Left cardiac atrium (tissue), 4 donors: ENCODE measurements at regions not wholly inside any gene's neighbourhood (a gene's known extent, or its start where the extent isn't known, plus 50 kb on each side); places are given as distances from the start of the nearest gene placed in this dataset.

ENCODE experiments used
- ATAC-seq, 2 donors: fragments of 200-7000 bp; cut with Tn5 transposase; one replicate each; pipeline ENCODE4 v1.9.1; 2020; ENCODE audit warnings: mild to moderate bottlenecking in 2 of 2, moderate library complexity in 2 of 2
- DNase-seq: peaks from one replicate; pipeline ENCODE4 v3.0.0-alpha.2; 2020
- intact Hi-C, 2 donors: fragments of 100-400 bp; cut with DNase I; formaldehyde crosslinking; loops; one replicate each; pipeline versions ENCODE4 v1.14.1 to v1.15.1; 2022 to 2023
- donor health status: DM: no; HTN: yes; CAD: no.
- donor health status: DM: no; HTN: yes; CAD: no; lungs with severe emphysema.
- donor health status: DM: yes; HTN: yes; CAD: no.
- donor health status: Dilated cardiomyopathy.

- intact Hi-C loops: no loop called here
- no peak for DNase-seq
- no peak for ATAC-seq
Observed at GRCh38 chr12:15033029-15033428, 60.2 kb downstream of the PDE6H start.

DNA sequence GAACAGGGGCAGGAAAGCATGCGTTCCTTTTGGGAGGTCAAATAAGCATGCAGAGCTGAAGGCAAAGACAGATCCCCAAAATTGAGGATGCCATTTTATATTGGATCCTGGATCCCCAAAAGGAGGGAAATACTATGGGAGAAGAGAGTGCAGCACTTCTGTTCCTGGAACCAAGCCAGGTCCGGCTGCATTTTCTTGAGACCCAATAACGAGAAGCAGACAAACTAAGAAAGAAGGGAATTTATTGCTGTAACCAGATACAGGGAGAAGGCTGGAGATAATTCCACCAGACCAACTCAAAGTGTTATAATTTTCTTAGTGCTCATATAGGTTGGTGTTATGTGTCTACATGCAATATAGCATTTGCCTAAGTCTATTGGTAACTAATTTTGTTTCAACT is 60.8 kb downstream of the PDE6H start:
- DNase-seq (no peak), ATAC-seq (no peak)
- intact Hi-C loops: no loop called here

GRCh38 chr12:15035185-15035584 is 62.3 kb downstream of the PDE6H start:
- intact Hi-C loops: no loop called here
- DNase-seq (no peak), ATAC-seq (no peak)

GRCh38 chr12:15037091-15037687 is 64.3 kb downstream of the PDE6H start:
- intact Hi-C loops: no loop called here
- ATAC-seq (no peak), DNase-seq (no peak)

GRCh38 chr12:15038137-15038536 is 65.3 kb downstream of the PDE6H start:
- no peak for DNase-seq

DNA sequence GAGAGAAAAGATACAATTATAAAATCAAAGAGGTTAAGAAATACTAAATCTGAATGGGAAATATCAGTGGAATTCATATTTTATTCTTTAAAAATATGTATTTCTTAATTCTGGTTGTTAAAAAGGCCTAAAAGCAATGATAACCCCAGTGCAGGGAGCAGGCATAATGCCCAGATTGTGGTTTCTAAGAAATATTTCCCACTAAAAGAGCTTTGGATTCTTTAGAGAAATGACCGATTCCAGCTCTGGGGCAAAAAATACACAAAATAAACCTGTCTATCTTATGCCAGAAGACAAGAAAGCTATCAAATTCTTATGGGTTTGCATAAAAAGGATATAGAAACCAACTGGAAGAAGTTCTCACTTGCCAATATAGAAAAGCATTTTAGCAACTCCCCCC is 71.6 kb downstream of the PDE6H start:
- ATAC-seq: no peak
- no peak for DNase-seq
- intact Hi-C loops: no loop called here

More at GRCh38 chr12:15038137-15038536, 65.3 kb downstream of the PDE6H start:
- intact Hi-C loops: no loop called here
- peak in 1 of 2 donors; percentile 34 for ATAC-seq

GRCh38 chr12:15045451-15045850 is 72.6 kb downstream of the PDE6H start:
- ATAC-seq: peak in 1 of 2 donors; percentile 23
- intact Hi-C loops: no loop called here
- DNase-seq: no peak

DNA sequence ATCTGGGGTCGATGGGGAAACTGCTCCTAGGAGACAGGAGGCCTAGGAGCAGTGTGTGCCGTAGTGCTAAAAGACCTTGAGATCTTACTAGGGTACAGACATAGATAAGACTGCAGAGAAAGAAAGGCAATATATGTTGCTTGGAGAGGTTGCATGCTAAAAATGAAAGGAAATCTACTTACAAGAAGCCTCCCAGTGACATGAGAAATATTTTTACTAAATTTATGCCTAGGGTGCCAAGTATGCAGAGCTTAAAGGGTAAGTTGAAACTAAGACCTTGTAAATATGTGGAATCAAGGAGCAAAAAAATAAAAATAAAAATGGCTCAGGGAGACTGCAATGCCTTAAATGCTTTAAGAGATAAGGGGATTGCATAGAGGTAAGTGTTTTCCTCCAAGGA is 74.8 kb downstream of the PDE6H start:
- ATAC-seq (no peak), DNase-seq (no peak)
- intact Hi-C loops: no loop called here

GRCh38 chr12:15049461-15050153 is 76.8 kb downstream of the PDE6H start:
- no peak for ATAC-seq
- intact Hi-C loops: no loop called here
- no peak for DNase-seq

GRCh38 chr12:15050659-15051058 is 77.8 kb downstream of the PDE6H start:
- intact Hi-C loops: no loop called here
- ATAC-seq (no peak), DNase-seq (no peak)

DNA sequence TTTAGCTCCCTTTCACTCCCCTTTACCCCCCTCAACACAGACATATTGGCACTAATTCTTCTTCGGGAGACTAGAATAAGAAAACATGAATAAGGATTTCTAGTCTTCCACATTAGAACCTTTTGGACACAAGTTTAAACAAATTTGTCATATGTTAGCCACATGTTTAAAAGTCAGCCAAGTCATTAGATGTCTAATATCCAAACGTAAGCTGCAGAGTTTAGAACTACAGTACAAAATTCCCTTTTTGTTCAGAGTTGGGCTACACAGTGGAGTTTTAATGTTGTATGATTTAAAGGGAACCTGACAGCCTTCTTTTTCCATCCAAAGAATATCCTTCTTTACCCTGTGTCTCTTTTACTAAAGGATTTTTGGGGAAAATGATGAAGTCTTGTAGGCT is 79.8 kb downstream of the PDE6H start:
- intact Hi-C loops: no loop called here
- DNase-seq (no peak), ATAC-seq (no peak)

- DNase-seq (no peak), ATAC-seq (no peak)
- intact Hi-C loops: no loop called here
Observed at GRCh38 chr12:15056218-15056617, 83.4 kb downstream of the PDE6H start.
